ENCODE measurements at regions not wholly inside any gene's neighbourhood (a gene's known extent, or its start where the extent isn't known, plus 50 kb on each side); places are given as distances from the start of the nearest gene placed in this dataset.

- no peak for TF ChIP-seq MAX (IDR thresholded peaks at IDR 0.05)
- no peak for TF ChIP-seq TAF1 (IDR thresholded peaks at IDR 0.05; ENCODE audit: low read depth)
- no peak for TF ChIP-seq NFIC (IDR thresholded peaks at IDR 0.05)
- no peak for TF ChIP-seq EGR1 (IDR thresholded peaks at IDR 0.05)
- TF ChIP-seq CREB1 (IDR thresholded peaks at IDR 0.05; ENCODE audit: low read depth) = no peak
Measured at GRCh38 chrX:69258893-69259292, 93.6 kb upstream of the PJA1 start.

All from Ishikawa (cell line).